ENCODE measurements at regions not wholly inside any gene's neighbourhood (a gene's known extent, or its start where the extent isn't known, plus 50 kb on each side); places are given as distances from the start of the nearest gene placed in this dataset.

DNA sequence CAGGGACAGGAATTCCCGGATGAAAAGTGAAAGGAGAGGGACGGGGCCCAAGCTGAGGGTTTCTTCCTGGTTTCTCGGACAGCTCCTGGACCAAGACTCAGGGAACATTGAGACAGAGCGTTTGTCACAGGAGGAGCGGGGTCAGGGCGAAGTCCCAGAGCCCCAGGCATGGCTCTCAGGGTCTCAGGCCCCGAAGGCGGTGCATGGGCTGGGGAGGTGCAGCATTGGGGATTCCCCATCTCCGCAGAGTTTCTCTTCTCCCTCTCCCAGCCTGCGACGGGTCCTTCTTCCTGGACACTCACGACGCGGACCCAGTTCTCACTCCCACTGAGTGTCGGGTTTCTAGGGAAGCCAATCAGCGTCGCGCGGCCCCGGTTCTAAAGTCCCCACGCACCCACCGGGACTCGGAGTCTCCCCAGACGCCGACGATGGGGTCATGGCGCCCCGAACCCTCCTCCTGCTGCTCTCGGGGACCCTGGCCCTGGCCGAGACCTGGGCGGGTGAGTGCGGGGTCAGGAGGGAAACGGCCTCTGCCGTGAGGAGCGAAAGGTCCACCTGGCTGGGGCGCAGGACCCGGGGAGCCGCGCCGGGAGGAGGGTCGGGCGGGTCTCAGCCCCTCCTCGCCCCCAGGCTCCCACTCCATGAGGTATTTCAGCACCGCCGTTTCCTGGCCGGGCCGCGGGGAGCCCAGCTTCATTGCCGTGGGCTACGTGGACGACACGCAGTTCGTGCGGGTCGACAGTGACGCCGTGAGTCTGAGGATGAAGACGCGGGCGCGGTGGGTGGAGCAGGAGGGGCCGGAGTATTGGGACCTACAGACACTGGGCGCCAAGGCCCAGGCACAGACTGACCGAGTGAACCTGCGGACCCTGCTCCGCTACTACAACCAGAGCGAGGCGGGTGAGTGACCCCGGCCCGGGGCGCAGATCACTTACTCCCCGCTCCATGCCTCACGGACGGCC, 54.6 kb upstream of the POLR1H start:
- peak overlapping the region; percentile 19; the same call in 1 of the 2 replicates for H3K18ac ChIP-seq (ENCODE audit: extremely low read depth, low read length)
- H3K14ac ChIP-seq (ENCODE audit: insufficient read length): no peak overlapping the region
- H3K4ac ChIP-seq (replicated peaks; ENCODE audit: insufficient read length, low read depth, low read length): no peak overlapping the region
- no peak overlapping the region for H3K56ac ChIP-seq (replicated peaks; ENCODE audit: insufficient read length, low read depth, low read length)
- FAIRE-seq: no peak
- peak overlapping the region; percentile 50; the same call in 1 of the 2 replicates for H2BK12ac ChIP-seq (ENCODE audit: low read depth, low read length)
- peaks cover 0 to 3% of the 10 kb centered on the region in 2 experiments for H4K20me1 ChIP-seq (replicated peaks in 1 of 2; ENCODE audit: control insufficient read depth in 1 of 2, insufficient read depth in 2 of 2, low read length in 2 of 2)
- H3K9ac ChIP-seq (replicated peaks in 1 of 4; ENCODE audit: extremely low read depth in 1 of 4, low read depth in 3 of 4, low read length in 3 of 4): no peak overlapping the region
- peak overlapping the region; percentile 41; the same call in 1 of the 2 replicates for H4K8ac ChIP-seq (ENCODE audit: extremely low read depth, insufficient read depth, low read length)
- no peak overlapping the region for H3K23ac ChIP-seq (ENCODE audit: insufficient read length)
- no peak overlapping the region for H2BK5ac ChIP-seq (ENCODE audit: low read depth, low read length)
- H3K27me3 ChIP-seq (replicated peaks in 1 of 4; ENCODE audit: control insufficient read depth in 3 of 4, extremely low read depth in 1 of 4, insufficient read depth in 3 of 4, low read length in 3 of 4): peaks cover 25 to 48% (median 42%) of the 10 kb centered on the region in 4 experiments
- no peak overlapping the region for H2BK15ac ChIP-seq (ENCODE audit: low read length)
- TF ChIP-seq KDM4A (IDR thresholded peaks at IDR 0.05; ENCODE audit: low read depth, low read length, severe bottlenecking) (peak; percentile 72), EZH2 (IDR thresholded peaks at IDR 0.05; ENCODE audit: low read depth, low read length, severe bottlenecking) (peak; percentile 92), RBBP5 (IDR thresholded peaks at IDR 0.05; ENCODE audit: borderline replicate concordance, low read depth, low read length) (no peak), SUZ12 (IDR thresholded peaks at IDR 0.05; ENCODE audit: low read length) (peak; percentile 80)
- TF ChIP-seq, protein P1, sequence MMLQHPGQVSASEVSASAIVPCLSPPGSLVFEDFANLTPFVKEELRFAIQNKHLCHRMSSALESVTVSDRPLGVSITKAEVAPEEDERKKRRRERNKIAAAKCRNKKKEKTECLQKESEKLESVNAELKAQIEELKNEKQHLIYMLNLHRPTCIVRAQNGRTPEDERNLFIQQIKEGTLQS (IDR thresholded peaks at IDR 0.05; ENCODE audit: insufficient read depth, low read depth, low read length): no peak
- TF ChIP-seq, protein P2, sequence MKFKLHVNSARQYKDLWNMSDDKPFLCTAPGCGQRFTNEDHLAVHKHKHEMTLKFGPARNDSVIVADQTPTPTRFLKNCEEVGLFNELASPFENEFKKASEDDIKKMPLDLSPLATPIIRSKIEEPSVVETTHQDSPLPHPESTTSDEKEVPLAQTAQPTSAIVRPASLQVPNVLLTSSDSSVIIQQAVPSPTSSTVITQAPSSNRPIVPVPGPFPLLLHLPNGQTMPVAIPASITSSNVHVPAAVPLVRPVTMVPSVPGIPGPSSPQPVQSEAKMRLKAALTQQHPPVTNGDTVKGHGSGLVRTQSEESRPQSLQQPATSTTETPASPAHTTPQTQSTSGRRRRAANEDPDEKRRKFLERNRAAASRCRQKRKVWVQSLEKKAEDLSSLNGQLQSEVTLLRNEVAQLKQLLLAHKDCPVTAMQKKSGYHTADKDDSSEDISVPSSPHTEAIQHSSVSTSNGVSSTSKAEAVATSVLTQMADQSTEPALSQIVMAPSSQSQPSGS (IDR thresholded peaks at IDR 0.05; ENCODE audit: low read length): no peak
- TF ChIP-seq, protein P3, sequence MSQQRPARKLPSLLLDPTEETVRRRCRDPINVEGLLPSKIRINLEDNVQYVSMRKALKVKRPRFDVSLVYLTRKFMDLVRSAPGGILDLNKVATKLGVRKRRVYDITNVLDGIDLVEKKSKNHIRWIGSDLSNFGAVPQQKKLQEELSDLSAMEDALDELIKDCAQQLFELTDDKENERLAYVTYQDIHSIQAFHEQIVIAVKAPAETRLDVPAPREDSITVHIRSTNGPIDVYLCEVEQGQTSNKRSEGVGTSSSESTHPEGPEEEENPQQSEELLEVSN (IDR thresholded peaks at IDR 0.05): peak; percentile 43; the same call in 1 of the 2 replicates
- H4K91ac ChIP-seq (replicated peaks; ENCODE audit: insufficient read length, low read length): no peak overlapping the region
- H2AK5ac ChIP-seq (ENCODE audit: low read depth, low read length): no peak overlapping the region
- ChIA-PET POLR2A (ENCODE audit: partially characterized antibody) (interaction anchor here (0.6 kb wide), 1 partner anchor 31 kb away, joined by 3 read pairs; no protein-coding TSS in a partner anchor), CTCF (ENCODE audit: partially characterized antibody) (interaction anchor here (0.8 to 1.4 kb wide), 3 partner anchors 32 to 268 kb away, joined by 3 to 8 read pairs (median 5); no protein-coding TSS in a partner anchor)
- no peaks in the 10 kb centered on the region for H3K79me1 ChIP-seq (ENCODE audit: low read depth, low read length)
- H2AFZ ChIP-seq (ENCODE audit: low read length): peak overlapping the region; percentile 27; the same call in 1 of the 2 replicates
- H3K9me3 ChIP-seq (ENCODE audit: insufficient read depth in 2 of 2, low read depth in 1 of 2, low read length in 1 of 2): no peaks in the 10 kb centered on the region
- H3K23me2 ChIP-seq (ENCODE audit: low read depth, low read length): peaks cover 13% of the 10 kb centered on the region; the same call in 1 of the 2 replicates
- peak overlapping the region; percentile 37 to 69 (median 56) for H3K4me3 ChIP-seq (ENCODE audit: extremely low read depth in 1 of 4, insufficient read depth in 2 of 4, low read depth in 3 of 4, low read length in 4 of 4)
- no peaks in the 10 kb centered on the region; a peak in 1 of 8 replicates for H3K36me3 ChIP-seq (ENCODE audit: control insufficient read depth in 2 of 4, insufficient read depth in 4 of 4, low read length in 3 of 4)
- no peak overlapping the region for H4K5ac ChIP-seq (ENCODE audit: insufficient read length, low read depth, low read length)
- no peaks in the 10 kb centered on the region for H3K79me2 ChIP-seq (ENCODE audit: control insufficient read depth in 1 of 2, insufficient read depth in 2 of 2, low read length in 2 of 2)
- no peak overlapping the region for H2BK20ac ChIP-seq (ENCODE audit: low read length)
- no peak overlapping the region for H3K27ac ChIP-seq (ENCODE audit: low read depth, low read length)
- peak in 1 of 2 experiments; percentile 60 for DNase-seq (ENCODE audit: low read depth in 1 of 2, low spot score in 2 of 2)
- 6% methylated on average over 70 of the region's 74 CpGs; no CpG with 5 or more reads in 1 of the 2 experiments for WGBS, 2 experiments (ENCODE audit: extremely low coverage in 1 of 2, insufficient coverage in 1 of 2, insufficient read length in 1 of 2, insufficient replicate concordance in 2 of 2, low coverage in 1 of 2, low lambda C conversion rate in 2 of 2, missing lambda C conversion rate in 1 of 2)
- peak overlapping the region; percentile 59 to 97 for H3K4me2 ChIP-seq (ENCODE audit: insufficient read depth in 1 of 2, low read depth in 2 of 2, low read length in 2 of 2)
- H3K4me1 ChIP-seq (replicated peaks in 1 of 4; ENCODE audit: control insufficient read depth in 3 of 4, insufficient read depth in 4 of 4, low read length in 3 of 4): peaks cover 0 to 10% (median 3%) of the 10 kb centered on the region in 4 experiments; a peak in 2 of 7 replicates
- H2BK120ac ChIP-seq (replicated peaks; ENCODE audit: low read depth, low read length): no peak overlapping the region

Data from H1 (cell line).